B cell (primary cell): ENCODE measurements at regions not wholly inside any gene's neighbourhood (a gene's known extent, or its start where the extent isn't known, plus 50 kb on each side); places are given as distances from the start of the nearest gene placed in this dataset.

ENCODE experiments used
- ATAC-seq: fragments of 200-7000 bp; cut with Tn5 transposase; one replicate; pipeline ENCODE4 v1.10.0; 2021; ENCODE audit warnings: low read depth, mild to moderate bottlenecking, moderate number of reproducible peaks, moderate library complexity
- CTCF ChIA-PET: fragments of 350-600 bp; sonication (Branson Sonifier 250); formaldehyde crosslinking; loops from one replicate; lab custom pipeline; 2021; ENCODE audit warnings: antibody characterized with exemption, inconsistent platforms; lab: Charles Lee
- POLR2A ChIA-PET: fragments of 350-600 bp; sonication (Branson Sonifier 250); formaldehyde crosslinking; loops from one replicate; lab custom pipeline; 2021; ENCODE audit warnings: antibody characterized with exemption; lab: Charles Lee
- DNase-seq: peaks from one replicate; pipeline ENCODE4 v3.0.0; 2013
- H2AFZ ChIP-seq: 2 replicates; pipeline ENCODE4 v1.6.1; 2012; ENCODE audit warnings: mild to moderate bottlenecking, low read depth, low read length; ENCODE audit not compliant: insufficient read depth, poor library complexity, severe bottlenecking
- H3K27ac ChIP-seq, 2 donors: 1 replicate in 1 of 2; 2 replicates in 1 of 2; pipeline ENCODE4 v1.5.1; 2012 to 2013; ENCODE audit warnings: low read length in 2 of 2, mild to moderate bottlenecking in 2 of 2, moderate library complexity in 1 of 2
- H3K27me3 ChIP-seq, 4 experiments: fragments of 200-600 bp in 1 of 4; sonication (generic) in 1 of 4; replicated peaks in 1 of 4; 1 replicate in 2 of 4; 2 replicates in 2 of 4; pipeline versions ENCODE4 v1.6.1 to v1.7.0; 2013 to 2016; ENCODE audit warnings: low read length in 3 of 4, mild to moderate bottlenecking in 2 of 4, mixed read lengths in 1 of 4, moderate library complexity in 1 of 4; ENCODE audit not compliant: insufficient read depth in 4 of 4, control insufficient read depth in 3 of 4; ENCODE audit errors: control extremely low read depth in 1 of 4
- H3K36me3 ChIP-seq, 2 experiments: replicated peaks in 1 of 2; 1 replicate in 1 of 2; 2 replicates in 1 of 2; pipeline versions ENCODE4 v1.6.1 to v1.7.1; 2013; ENCODE audit warnings: low read length in 1 of 2; ENCODE audit not compliant: insufficient read depth in 2 of 2, control insufficient read depth in 1 of 2; ENCODE audit errors: control extremely low read depth in 1 of 2, extremely low read depth in 1 of 2
- H3K4me1 ChIP-seq, 2 donors: fragments of 200-600 bp in 1 of 2; sonication (generic) in 1 of 2; 1 replicate in 1 of 2; 2 replicates in 1 of 2; pipeline versions ENCODE4 v1.5.1 to v1.6.1; 2013 to 2017; ENCODE audit warnings: low read length in 2 of 2; ENCODE audit not compliant: control insufficient read depth in 2 of 2, insufficient read depth in 2 of 2
- H3K4me2 ChIP-seq: replicated peaks from 2 replicates; pipeline ENCODE3; 2012; ENCODE audit warnings: mild to moderate bottlenecking, low read depth, low read length; ENCODE audit not compliant: poor library complexity, severe bottlenecking
- H3K4me3 ChIP-seq, 5 experiments: fragments of 200-600 bp in 1 of 5; sonication (generic) in 1 of 5; 1 replicate in 3 of 5; 2 replicates in 2 of 5; pipeline versions ENCODE4 v1.5.1 to v1.7.0; 2011 to 2016; ENCODE audit warnings: low read length in 4 of 5, mild to moderate bottlenecking in 4 of 5, low read depth in 2 of 5, control low read depth in 1 of 5, moderate library complexity in 1 of 5; ENCODE audit not compliant: insufficient read depth in 1 of 5; ENCODE audit errors: control extremely low read depth in 1 of 5, extremely low read depth in 1 of 5
- H3K79me2 ChIP-seq: fragments of 200-600 bp; sonication (generic); one replicate; pipeline ENCODE4 v1.6.0; 2016; ENCODE audit warnings: low read length; ENCODE audit not compliant: control insufficient read depth, insufficient read depth
- H3K9ac ChIP-seq: fragments of 200-600 bp; sonication (generic); 2 replicates; pipeline ENCODE4 v1.6.1; 2017; ENCODE audit warnings: mild to moderate bottlenecking, low read length, moderate library complexity
- H3K9me3 ChIP-seq, 3 donors: one replicate each; pipeline versions ENCODE4 v1.6.1 to v1.7.1; 2013; ENCODE audit warnings: low read length in 2 of 3; ENCODE audit not compliant: control insufficient read depth in 2 of 3, insufficient read depth in 1 of 3; ENCODE audit errors: control extremely low read depth in 1 of 3
- H4K20me1 ChIP-seq: 2 replicates; pipeline ENCODE4 v1.6.0; 2012; ENCODE audit warnings: mild to moderate bottlenecking, low read length; ENCODE audit not compliant: insufficient read depth, control insufficient read depth, poor library complexity, severe bottlenecking
- H3K27ac Mint-ChIP-seq: one replicate; pipeline ENCODE4 v1.8.0; 2021; ENCODE audit warnings: mixed read lengths
- H3K27me3 Mint-ChIP-seq: one replicate; pipeline ENCODE4 v1.8.0; 2021; ENCODE audit warnings: mixed read lengths
- H3K4me1 Mint-ChIP-seq: one replicate; pipeline ENCODE4 v1.8.0; 2021; ENCODE audit warnings: mixed read lengths
- H3K4me3 Mint-ChIP-seq: one replicate; pipeline ENCODE4 v1.8.0; 2021; ENCODE audit warnings: mixed read lengths
- H3K9me3 Mint-ChIP-seq: one replicate; pipeline ENCODE4 v1.8.0; 2022; ENCODE audit warnings: mixed read lengths; ENCODE audit not compliant: insufficient read depth
- EZH2 ChIP-seq: IDR thresholded peaks from 2 replicates; pipeline ENCODE4 v1.6.1; 2012; ENCODE audit warnings: borderline replicate concordance, low read depth, mild to moderate bottlenecking, moderate library complexity, low read length; ENCODE audit not compliant: insufficient read depth, poor library complexity, severe bottlenecking
- WGBS: methylation state at CpG from one replicate; pipeline ENCODE4 v1.1.5; 2013; ENCODE audit warnings: missing lambda C conversion rate; ENCODE audit not compliant: insufficient coverage; 5-methylcytosine and 5-hydroxymethylcytosine counted together
- intact Hi-C: fragments of 100-400 bp; cut with micrococcal nuclease; formaldehyde crosslinking; loops from one replicate; pipeline ENCODE4 v1.10.0; 2022
- TF ChIP-seq, protein P1 (sequence below): fragments of 200-600 bp; IDR thresholded peaks from one replicate; pipeline ENCODE4 v1.8.0; 2022; ENCODE audit warnings: antibody characterized with exemption, mild to moderate bottlenecking

DNA sequence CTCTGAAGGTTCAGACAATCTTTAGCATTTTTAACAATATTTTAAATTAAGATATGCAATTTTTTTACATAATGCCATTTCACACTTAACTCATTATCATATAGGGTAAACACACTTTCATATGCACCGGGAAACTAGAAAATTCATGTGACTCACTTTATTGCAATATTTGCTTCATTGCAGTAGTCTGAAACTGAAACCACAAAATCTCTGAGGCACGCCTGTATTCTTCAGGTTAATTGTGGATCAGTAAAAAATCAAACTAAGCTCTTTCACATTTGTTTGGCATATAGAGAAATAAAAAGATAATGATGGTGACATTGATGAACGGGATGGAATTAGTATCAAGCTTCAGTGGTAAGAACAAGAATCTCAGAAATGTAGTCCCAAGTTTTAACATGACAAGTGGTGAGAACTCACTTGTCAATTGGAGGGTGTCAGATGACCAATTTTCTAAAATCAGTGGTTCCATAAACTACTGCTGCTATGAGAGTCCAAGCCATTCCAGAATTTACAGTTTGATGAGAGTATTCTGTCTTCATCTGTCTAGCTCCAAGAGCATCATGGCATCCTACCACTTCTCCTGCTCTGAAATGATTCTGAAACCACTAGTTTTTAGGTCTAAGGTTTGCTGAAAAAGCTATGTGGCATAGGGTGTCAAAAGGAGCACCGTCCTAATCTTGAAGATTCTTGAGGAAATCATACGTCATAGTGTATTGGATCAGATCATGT lies 281.0 kb downstream of the PTPRC start:
- ATAC-seq (no peak), DNase-seq (peak; percentile 32)
- Mint-ChIP-seq H3K27me3 (no peaks in the 10 kb centered on the region), H3K27ac (peak overlapping the region; percentile 72), H3K9me3 (no peaks in the 10 kb centered on the region), H3K4me1 (peaks cover 53% of the 10 kb centered on the region), H3K4me3 (peak overlapping the region; percentile 88)
- no peaks in the 10 kb centered on the region for H3K27me3 ChIP-seq
- no peaks in the 10 kb centered on the region for H4K20me1 ChIP-seq
- peaks cover 18 to 30% of the 10 kb centered on the region in 2 donors for H3K4me1 ChIP-seq
- H3K27ac ChIP-seq = no peak overlapping the region
- peak overlapping the region; percentile 57 for H3K4me2 ChIP-seq
- H3K9ac ChIP-seq = peak overlapping the region; percentile 46
- H3K79me2 ChIP-seq = peaks cover 3% of the 10 kb centered on the region
- ChIA-PET POLR2A (no interaction called here), CTCF (no interaction called here)
- peak overlapping the region; percentile 62 for H2AFZ ChIP-seq
- no peaks in the 10 kb centered on the region for H3K9me3 ChIP-seq
- intact Hi-C loops = no loop called here
- peak overlapping the region in 2 of 5 experiments; percentile 8 to 33 for H3K4me3 ChIP-seq
- H3K36me3 ChIP-seq = no peaks in the 10 kb centered on the region
- TF ChIP-seq, protein P1, sequence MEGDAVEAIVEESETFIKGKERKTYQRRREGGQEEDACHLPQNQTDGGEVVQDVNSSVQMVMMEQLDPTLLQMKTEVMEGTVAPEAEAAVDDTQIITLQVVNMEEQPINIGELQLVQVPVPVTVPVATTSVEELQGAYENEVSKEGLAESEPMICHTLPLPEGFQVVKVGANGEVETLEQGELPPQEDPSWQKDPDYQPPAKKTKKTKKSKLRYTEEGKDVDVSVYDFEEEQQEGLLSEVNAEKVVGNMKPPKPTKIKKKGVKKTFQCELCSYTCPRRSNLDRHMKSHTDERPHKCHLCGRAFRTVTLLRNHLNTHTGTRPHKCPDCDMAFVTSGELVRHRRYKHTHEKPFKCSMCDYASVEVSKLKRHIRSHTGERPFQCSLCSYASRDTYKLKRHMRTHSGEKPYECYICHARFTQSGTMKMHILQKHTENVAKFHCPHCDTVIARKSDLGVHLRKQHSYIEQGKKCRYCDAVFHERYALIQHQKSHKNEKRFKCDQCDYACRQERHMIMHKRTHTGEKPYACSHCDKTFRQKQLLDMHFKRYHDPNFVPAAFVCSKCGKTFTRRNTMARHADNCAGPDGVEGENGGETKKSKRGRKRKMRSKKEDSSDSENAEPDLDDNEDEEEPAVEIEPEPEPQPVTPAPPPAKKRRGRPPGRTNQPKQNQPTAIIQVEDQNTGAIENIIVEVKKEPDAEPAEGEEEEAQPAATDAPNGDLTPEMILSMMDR = no peak
- no peak for TF ChIP-seq EZH2
- 44% methylated on average over 1 of the region's 5 CpGs for WGBS

DNA sequence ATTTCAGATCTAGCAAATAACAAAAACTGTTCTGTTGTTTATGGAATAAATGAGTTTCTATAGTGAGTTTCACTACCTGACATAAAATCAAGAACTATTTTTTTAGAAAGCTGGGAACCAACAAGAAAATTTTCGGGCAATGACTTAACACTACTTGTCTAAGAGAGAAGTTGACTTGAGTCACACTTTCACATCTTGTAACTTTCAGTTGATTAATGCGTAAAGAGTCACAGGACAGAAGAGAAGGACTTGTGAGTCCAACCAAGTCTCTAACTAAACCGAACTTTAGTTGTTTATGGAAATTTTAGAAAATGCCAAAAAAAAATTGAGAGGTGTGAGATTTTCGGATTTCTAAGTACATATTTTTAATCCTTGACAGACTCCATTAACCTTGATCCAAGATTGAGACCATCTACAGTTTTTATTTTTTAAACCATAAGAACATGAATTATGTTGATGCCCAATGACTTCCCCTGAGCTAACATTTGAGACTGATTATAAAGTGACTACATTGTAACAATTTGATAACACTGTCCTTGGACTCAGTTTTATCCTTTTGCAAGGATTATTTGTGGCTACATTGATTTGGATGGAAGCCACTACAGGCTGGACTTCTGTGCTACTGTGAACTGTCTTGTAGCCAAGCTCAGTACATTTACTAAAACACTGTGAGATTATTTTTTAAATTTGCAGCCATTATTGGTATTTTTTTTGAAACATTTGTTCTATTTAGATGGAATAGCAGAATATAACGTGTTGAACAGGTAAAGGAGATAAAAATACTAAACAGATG lies 284.0 kb downstream of the PTPRC start:
- no CpG with 5 or more reads among the region's 5 CpGs for WGBS
- Mint-ChIP-seq H3K4me3 (peak overlapping the region; percentile 64), H3K27ac (peak overlapping the region; percentile 70), H3K27me3 (no peaks in the 10 kb centered on the region), H3K4me1 (peaks cover 53% of the 10 kb centered on the region), H3K9me3 (no peaks in the 10 kb centered on the region)
- Histone ChIP-seq H3K9ac (no peak overlapping the region), H3K79me2 (peaks cover 6% of the 10 kb centered on the region), H3K27ac (no peak overlapping the region), H3K4me1 (peaks cover 18 to 28% of the 10 kb centered on the region in 2 donors), H2AFZ (no peak overlapping the region), H3K9me3 (no peaks in the 10 kb centered on the region), H3K4me3 (no peak overlapping the region), H3K4me2 (peak overlapping the region; percentile 3), H3K36me3 (no peaks in the 10 kb centered on the region), H4K20me1 (no peaks in the 10 kb centered on the region), H3K27me3 (no peaks in the 10 kb centered on the region)
- ChIA-PET CTCF (no interaction called here), POLR2A (interaction anchor here (0.7 kb wide), 1 partner anchor 59 kb away, joined by 3 read pairs; no protein-coding TSS in a partner anchor)
- TF ChIP-seq EZH2 = no peak
- TF ChIP-seq, protein P1 = no peak
- intact Hi-C loops = loop anchor here (2.0 kb wide), 1 partner anchor 14 kb away; no protein-coding TSS in a partner anchor
- DNase-seq (peak; percentile 52), ATAC-seq (peak; percentile 33)
